ENCODE measurements at regions not wholly inside any gene's neighbourhood (a gene's known extent, or its start where the extent isn't known, plus 50 kb on each side); places are given as distances from the start of the nearest gene placed in this dataset.
"Not testable (repeated sequence)": the region's sequence is repeated elsewhere in the genome, so short reads cannot be mapped to it uniquely, and the experiment has no call there.

DNA sequence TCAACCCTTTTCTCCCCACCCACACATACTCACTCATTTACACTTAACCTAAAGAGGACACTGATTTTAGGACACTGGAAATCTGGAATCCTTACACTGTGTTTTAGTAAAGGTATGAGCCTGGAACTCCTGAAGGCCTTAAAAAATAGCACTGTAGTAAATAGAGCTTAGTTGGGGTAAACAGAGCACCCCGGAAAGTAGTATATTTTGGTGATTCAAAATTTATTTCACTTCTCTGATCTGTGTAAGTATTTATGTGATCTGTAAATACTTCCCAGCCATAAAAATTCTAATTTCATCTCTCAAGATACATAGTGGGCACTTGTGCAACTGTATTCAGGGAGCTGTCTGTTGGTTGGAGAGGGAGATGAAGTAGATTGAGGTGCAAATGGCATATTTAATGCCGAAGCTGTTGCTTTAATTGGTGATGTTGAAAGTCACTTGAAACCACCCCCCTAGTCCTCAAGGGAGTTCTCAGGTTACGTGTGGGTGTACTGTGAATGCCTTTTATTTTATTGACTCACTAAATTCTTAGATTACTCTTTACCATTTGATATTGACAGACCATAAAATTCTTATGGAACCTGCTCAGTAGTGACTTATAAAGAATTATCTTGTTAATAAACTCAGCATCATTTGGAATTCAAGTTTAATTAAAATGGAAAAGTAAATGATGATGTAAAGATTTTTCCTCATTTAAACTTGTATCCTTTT lies 154.9 kb downstream of the SOX4 start:
- DNase-seq: no peak
- no peaks in the 10 kb centered on the region for H3K9me3 Mint-ChIP-seq
- no peak overlapping the region for H3K4me3 Mint-ChIP-seq
- ATAC-seq: no peak
- no peaks in the 10 kb centered on the region for H3K27me3 Mint-ChIP-seq
- H3K27ac Mint-ChIP-seq: no peak overlapping the region
- H3K4me1 Mint-ChIP-seq: peaks cover 6% of the 10 kb centered on the region

DNA sequence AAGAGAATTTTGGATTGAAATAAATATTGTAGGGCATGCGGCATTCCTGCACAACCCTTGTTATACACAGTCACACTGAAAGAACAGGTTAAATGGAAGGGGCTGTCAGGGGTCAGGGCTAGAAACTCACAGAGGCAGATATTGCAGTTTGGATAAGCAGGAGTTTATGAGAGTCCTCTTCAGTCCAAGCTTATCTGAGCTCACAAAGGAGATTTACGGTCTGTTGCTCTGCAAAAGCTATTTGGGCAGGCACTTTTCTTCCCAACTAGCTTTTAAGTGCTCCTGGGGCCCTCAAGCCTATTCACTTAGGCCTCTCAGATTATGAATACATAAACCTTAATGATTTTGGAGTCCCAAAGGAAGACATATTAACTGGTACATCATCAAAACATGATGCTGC lies 156.2 kb downstream of the SOX4 start:
- Mint-ChIP-seq H3K27me3 (no peaks in the 10 kb centered on the region), H3K4me3 (no peak overlapping the region), H3K4me1 (peaks cover 6% of the 10 kb centered on the region), H3K27ac (no peak overlapping the region), H3K9me3 (no peaks in the 10 kb centered on the region)
- DNase-seq (no peak), ATAC-seq (no peak)

- DNase-seq: no peak
- peaks cover 6% of the 10 kb centered on the region for H3K4me1 Mint-ChIP-seq
- H3K9me3 Mint-ChIP-seq: no peaks in the 10 kb centered on the region
- H3K27ac Mint-ChIP-seq: no peak overlapping the region
- H3K4me3 Mint-ChIP-seq: no peak overlapping the region
- H3K27me3 Mint-ChIP-seq: no peaks in the 10 kb centered on the region
- no peak for ATAC-seq
These were observed 157.0 kb downstream of the SOX4 start for GRCh38 chr6:21750575-21750974.

- Mint-ChIP-seq H3K27me3 (no peaks in the 10 kb centered on the region), H3K4me3 (no peak overlapping the region), H3K4me1 (peaks cover 6% of the 10 kb centered on the region), H3K27ac (no peak overlapping the region), H3K9me3 (no peaks in the 10 kb centered on the region)
- ATAC-seq (no peak), DNase-seq (no peak)
These were observed 158.1 kb downstream of the SOX4 start for GRCh38 chr6:21751608-21752007.

DNA sequence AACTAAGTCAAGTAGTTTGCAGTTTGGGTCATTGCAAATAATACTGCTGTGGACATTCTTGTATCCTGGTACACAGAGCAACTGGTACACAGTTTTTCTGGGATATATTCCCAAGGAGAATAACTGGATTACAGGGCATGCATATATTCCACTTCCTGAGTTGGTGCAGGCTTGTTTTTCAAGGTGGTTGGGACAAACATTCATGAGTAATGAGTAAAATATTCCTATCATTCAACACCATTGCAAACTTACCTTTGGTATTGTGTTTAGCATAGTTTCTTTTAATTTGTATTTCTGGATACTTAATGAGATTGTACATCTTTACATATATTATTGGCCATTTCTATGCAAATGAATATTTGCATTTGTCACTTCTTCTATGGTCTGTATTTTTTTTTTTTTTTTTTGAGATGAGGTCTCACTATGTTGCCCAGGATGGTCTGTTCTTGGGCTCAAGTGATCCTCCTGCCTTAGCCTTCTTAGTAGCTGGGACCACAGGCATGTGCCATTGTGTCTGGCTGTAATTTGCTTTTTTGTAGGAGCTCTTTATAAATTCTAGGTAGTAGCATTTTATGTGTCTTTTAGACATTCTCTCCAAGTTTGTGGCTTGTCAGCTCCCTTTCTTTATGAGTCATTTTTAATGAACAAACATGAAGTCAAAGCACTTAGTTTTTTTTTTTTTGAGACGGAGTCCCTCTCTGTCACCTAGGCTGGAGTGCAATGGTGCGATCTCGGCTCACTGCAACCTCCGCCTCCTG lies 158.7 kb downstream of the SOX4 start:
- no peak for ATAC-seq
- H3K27ac Mint-ChIP-seq: peak overlapping the region in 1 of 2 donors; percentile 19

GRCh38 chr6:21753241-21754108 lies 159.9 kb downstream of the SOX4 start:
- Mint-ChIP-seq H3K27me3 (no peaks in the 10 kb centered on the region), H3K27ac (peak overlapping the region in 1 of 2 donors; percentile 19), H3K4me1 (peaks cover 6% of the 10 kb centered on the region), H3K4me3 (no peak overlapping the region), H3K9me3 (no peaks in the 10 kb centered on the region)
- DNase-seq (no peak), ATAC-seq (no peak)

More for the DNA sequence above, 158.7 kb downstream of the SOX4 start:
- Mint-ChIP-seq H3K9me3 (no peaks in the 10 kb centered on the region), H3K4me3 (peak overlapping the region in 1 of 2 donors; percentile 31), H3K4me1 (peaks cover 6% of the 10 kb centered on the region), H3K27me3 (no peaks in the 10 kb centered on the region)
- DNase-seq: no peak

GRCh38 chr6:21754891-21755290 lies 161.3 kb downstream of the SOX4 start:
- ATAC-seq: no peak
- Mint-ChIP-seq H3K4me3 (no peak overlapping the region), H3K4me1 (peaks cover 6% of the 10 kb centered on the region), H3K27ac (no peak overlapping the region), H3K9me3 (no peaks in the 10 kb centered on the region), H3K27me3 (no peaks in the 10 kb centered on the region)
- DNase-seq: no peak

GRCh38 chr6:21756487-21756886 lies 162.9 kb downstream of the SOX4 start:
- H3K27me3 Mint-ChIP-seq: no peaks in the 10 kb centered on the region
- no peak overlapping the region for H3K4me3 Mint-ChIP-seq
- H3K9me3 Mint-ChIP-seq: no peaks in the 10 kb centered on the region
- no peak for DNase-seq
- peaks cover 6% of the 10 kb centered on the region for H3K4me1 Mint-ChIP-seq
- no peak for ATAC-seq
- no peak overlapping the region for H3K27ac Mint-ChIP-seq

- not testable (repeated sequence) for H3K27me3 Mint-ChIP-seq, ATAC-seq, H3K4me1 Mint-ChIP-seq, H3K27ac Mint-ChIP-seq, H3K4me3 Mint-ChIP-seq, DNase-seq, H3K9me3 Mint-ChIP-seq
These were observed 163.8 kb downstream of the SOX4 start for GRCh38 chr6:21757392-21757791.

- no peak for ATAC-seq
- Mint-ChIP-seq H3K4me1 (no peaks in the 10 kb centered on the region), H3K9me3 (no peaks in the 10 kb centered on the region), H3K4me3 (no peak overlapping the region), H3K27ac (no peak overlapping the region), H3K27me3 (no peaks in the 10 kb centered on the region)
- DNase-seq: no peak
These were observed 166.2 kb downstream of the SOX4 start for GRCh38 chr6:21759721-21760120.

GRCh38 chr6:21761053-21761730 lies 167.6 kb downstream of the SOX4 start:
- H3K4me3 Mint-ChIP-seq, H3K9me3 Mint-ChIP-seq, H3K27me3 Mint-ChIP-seq, DNase-seq, H3K27ac Mint-ChIP-seq, ATAC-seq, H3K4me1 Mint-ChIP-seq: not testable (repeated sequence)

- no peaks in the 10 kb centered on the region for H3K4me1 Mint-ChIP-seq
- H3K27me3 Mint-ChIP-seq: no peaks in the 10 kb centered on the region
- H3K27ac Mint-ChIP-seq: no peak overlapping the region
- no peaks in the 10 kb centered on the region for H3K9me3 Mint-ChIP-seq
- DNase-seq (no peak), ATAC-seq (no peak)
- H3K4me3 Mint-ChIP-seq: no peak overlapping the region
These were observed 171.4 kb downstream of the SOX4 start for GRCh38 chr6:21764989-21765388.

DNA sequence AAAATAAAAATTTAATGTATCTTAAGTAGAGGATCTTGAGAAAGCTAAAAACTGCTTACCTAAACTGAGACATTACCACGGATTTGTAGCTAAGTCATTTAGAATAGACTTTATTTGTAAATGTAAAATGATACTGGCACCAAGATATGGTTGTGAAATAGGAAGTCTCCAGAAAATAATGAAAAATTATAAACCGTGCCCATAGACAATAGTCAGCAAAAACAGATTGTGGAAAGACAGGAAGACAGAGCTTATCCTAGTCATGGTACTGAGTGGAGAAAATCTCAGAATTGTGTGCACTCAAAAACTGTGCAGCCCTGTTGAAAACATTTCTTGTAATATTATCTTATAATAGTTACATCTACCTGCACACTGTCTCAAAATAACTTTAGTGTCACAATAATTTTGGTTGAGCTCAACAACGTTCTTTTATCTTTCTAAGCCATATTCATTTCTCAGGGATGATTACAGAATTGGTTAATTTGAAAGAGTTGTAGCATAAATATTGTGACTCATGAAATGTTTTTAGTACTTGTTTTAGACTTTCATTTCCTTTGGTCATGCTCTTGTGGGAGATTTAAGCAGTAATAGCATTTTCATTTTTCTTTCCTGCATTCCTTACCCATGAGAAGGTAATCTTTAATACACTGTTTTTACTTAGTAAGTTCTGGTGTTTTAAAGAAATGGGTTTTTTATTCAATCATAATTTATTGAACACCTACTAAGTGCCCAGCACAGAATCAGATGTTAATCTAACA lies 174.5 kb downstream of the SOX4 start:
- H3K27ac Mint-ChIP-seq: no peak overlapping the region
- H3K27me3 Mint-ChIP-seq: no peaks in the 10 kb centered on the region
- H3K4me1 Mint-ChIP-seq: no peaks in the 10 kb centered on the region
- DNase-seq (no peak), ATAC-seq (no peak)
- H3K4me3 Mint-ChIP-seq: no peak overlapping the region
- H3K9me3 Mint-ChIP-seq: no peaks in the 10 kb centered on the region

DNA sequence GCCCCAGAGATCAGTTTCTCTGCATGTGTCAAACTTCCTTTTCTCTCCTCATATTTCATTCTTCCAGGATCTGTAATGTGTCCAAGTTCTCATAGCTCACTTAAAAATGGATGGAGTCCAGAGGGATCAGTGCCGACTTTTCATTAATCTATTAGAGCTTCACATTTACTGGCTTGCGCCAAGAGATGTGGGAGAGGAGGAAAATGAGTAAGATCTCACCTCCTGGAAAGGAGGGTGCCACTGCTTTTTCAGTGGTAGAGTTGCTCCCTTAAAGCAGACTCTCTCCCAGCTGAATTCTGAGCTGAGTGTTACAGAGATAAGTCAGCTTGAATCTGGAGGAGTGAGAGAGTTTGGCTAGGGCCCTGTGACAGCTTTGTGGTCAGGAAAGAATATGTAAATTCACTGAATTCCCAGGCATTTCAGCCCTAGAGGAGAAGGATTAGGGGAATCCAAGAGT lies 175.9 kb downstream of the SOX4 start:
- DNase-seq: no peak
- Mint-ChIP-seq H3K27ac (no peak overlapping the region), H3K9me3 (no peaks in the 10 kb centered on the region), H3K27me3 (no peaks in the 10 kb centered on the region), H3K4me3 (no peak overlapping the region), H3K4me1 (no peaks in the 10 kb centered on the region)
- ATAC-seq: no peak

- H3K9me3 Mint-ChIP-seq: no peaks in the 10 kb centered on the region
- ATAC-seq: no peak
These were observed 176.4 kb downstream of the SOX4 start for GRCh38 chr6:21769968-21770367.

More at GRCh38 chr6:21769968-21770367, 176.4 kb downstream of the SOX4 start:
- Mint-ChIP-seq H3K4me3 (no peak overlapping the region), H3K4me1 (no peaks in the 10 kb centered on the region), H3K27me3 (no peaks in the 10 kb centered on the region), H3K27ac (no peak overlapping the region)
- DNase-seq: no peak
